K562 (cell line): ENCODE measurements at regions not wholly inside any gene's neighbourhood (a gene's known extent, or its start where the extent isn't known, plus 50 kb on each side); places are given as distances from the start of the nearest gene placed in this dataset.

ENCODE experiments used
- ZBTB40 ChIP-seq, 2 experiments: fragments of 450-650 bp in 1 of 2; sonication (generic) in 1 of 2; formaldehyde crosslinking in 1 of 2; IDR thresholded peaks; 2 replicates each; pipeline versions ENCODE4 v1.7.1 to v1.9.0; 2016 to 2022; ENCODE audit warnings: inconsistent platforms in 1 of 2, mild to moderate bottlenecking in 1 of 2, missing genetic modification reagents in 1 of 2
- ZNF507 ChIP-seq: conservative IDR thresholded peaks from 2 replicates; pipeline ENCODE4 v1.6.1; 2017; ENCODE audit warnings: missing genetic modification characterization, missing compliant biosample characterization
- ZNF830 ChIP-seq: fragments of 250-450 bp; sonication (Bioruptor Pico); IDR thresholded peaks from 2 replicates; pipeline ENCODE4 v1.5.0; 2021; ENCODE audit warnings: mild to moderate bottlenecking

- no peak for TF ChIP-seq ZBTB40 (IDR thresholded peaks at IDR 0.05)
- no peak for TF ChIP-seq ZBTB40 (CRISPR knock-in tag; IDR thresholded peaks at IDR 0.05)
- no peak for TF ChIP-seq ZNF507
- TF ChIP-seq ZNF830 (CRISPR knock-in tag): no peak
- TF ChIP-seq, all 486 proteins: peak for 0
These were observed 82.6 kb upstream of the UCN3 start (continued) for GRCh38 chr10:5282137-5282536.
